Caco-2 (cell line): ENCODE measurements at regions not wholly inside any gene's neighbourhood (a gene's known extent, or its start where the extent isn't known, plus 50 kb on each side); places are given as distances from the start of the nearest gene placed in this dataset.
A peak's percentile ranks its signal among the peaks of the same experiment; 100 is the strongest.

Experiments
- BruUV-seq: library from RNA; stranded (reverse); fragments of 400-500 nt; replicated peaks from 2 replicates; lab custom pipeline; 2021; lab: Mats Ljungman, UMichigan
- CTCF ChIA-PET: fragments of 300-600 bp; sonication (Branson Sonifier 250); formaldehyde crosslinking; loops from one replicate; lab custom pipeline; 2022; ENCODE audit warnings: antibody characterized with exemption; lab: Charles Lee
- POLR2A ChIA-PET: fragments of 300-600 bp; sonication (Branson Sonifier 250); formaldehyde crosslinking; loops from one replicate; lab custom pipeline; 2022; ENCODE audit warnings: antibody characterized with exemption; lab: Charles Lee
- DNase-seq, 2 experiments: peaks; one replicate each; pipeline versions ENCODE4 v3.0.0 to v3.0.0-alpha.2; 2020 to 2022
- H3K27me3 ChIP-seq: replicated peaks from 2 replicates; pipeline ENCODE4 v1.6.0; 2011; ENCODE audit warnings: low read length; ENCODE audit not compliant: control insufficient read depth, insufficient read depth
- H3K36me3 ChIP-seq: 2 replicates; pipeline ENCODE4 v1.5.1; 2011; ENCODE audit warnings: low read length; ENCODE audit not compliant: control insufficient read depth, insufficient read depth
- H3K4me1 ChIP-seq: fragments of 250-450 bp; sonication (Bioruptor Pico); 2 replicates; pipeline ENCODE4 v1.5.1; 2020; ENCODE audit warnings: mild to moderate bottlenecking
- H3K4me3 ChIP-seq: 2 replicates; pipeline ENCODE4 v1.5.1; 2011; ENCODE audit warnings: low read depth, mild to moderate bottlenecking, control low read depth, low read length
- H3K9me3 ChIP-seq: fragments of 250-450 bp; sonication (Bioruptor Pico); 2 replicates; pipeline ENCODE4 v1.5.1; 2020; ENCODE audit warnings: mild to moderate bottlenecking, moderate library complexity
- H3K27ac Mint-ChIP-seq: one replicate; pipeline ENCODE4 v1.8.0; 2022; ENCODE audit warnings: mixed read lengths; ENCODE audit not compliant: unreplicated experiment
- H3K27me3 Mint-ChIP-seq: one replicate; pipeline ENCODE4 v1.8.0; 2022; ENCODE audit warnings: mixed read lengths; ENCODE audit not compliant: insufficient read depth, unreplicated experiment
- H3K36me3 Mint-ChIP-seq: one replicate; pipeline ENCODE4 v1.8.0; 2022; ENCODE audit warnings: mild to moderate bottlenecking, mixed read lengths; ENCODE audit not compliant: insufficient read depth, unreplicated experiment
- H3K4me1 Mint-ChIP-seq: one replicate; pipeline ENCODE4 v1.8.0; 2022; ENCODE audit warnings: low read depth, mixed read lengths; ENCODE audit not compliant: unreplicated experiment
- H3K4me3 Mint-ChIP-seq: one replicate; pipeline ENCODE4 v1.8.0; 2022; ENCODE audit warnings: mild to moderate bottlenecking, moderate library complexity, mixed read lengths; ENCODE audit not compliant: unreplicated experiment
- H3K9me3 Mint-ChIP-seq: one replicate; pipeline ENCODE4 v1.8.0; 2022; ENCODE audit warnings: mixed read lengths; ENCODE audit not compliant: unreplicated experiment
- intact Hi-C: fragments of 100-400 bp; cut with micrococcal nuclease; formaldehyde crosslinking; loops from one replicate; pipeline ENCODE4 v1.10.0; 2022; ENCODE audit not compliant: unreplicated experiment
- TF ChIP-seq, protein P1 (sequence below), 2 experiments: fragments of 200-600 bp in 1 of 2; IDR thresholded peaks; 1 replicate in 1 of 2; 2 replicates in 1 of 2; pipeline versions ENCODE4 v1.5.1 to v1.8.0; 2011 to 2022; ENCODE audit warnings: antibody characterized with exemption in 1 of 2, control low read depth in 1 of 2, inconsistent platforms in 1 of 2, low read depth in 1 of 2, low read length in 1 of 2, mild to moderate bottlenecking in 1 of 2, moderate library complexity in 1 of 2; ENCODE audit not compliant: insufficient read depth in 1 of 2, severe bottlenecking in 1 of 2, unreplicated experiment in 1 of 2

DNA sequence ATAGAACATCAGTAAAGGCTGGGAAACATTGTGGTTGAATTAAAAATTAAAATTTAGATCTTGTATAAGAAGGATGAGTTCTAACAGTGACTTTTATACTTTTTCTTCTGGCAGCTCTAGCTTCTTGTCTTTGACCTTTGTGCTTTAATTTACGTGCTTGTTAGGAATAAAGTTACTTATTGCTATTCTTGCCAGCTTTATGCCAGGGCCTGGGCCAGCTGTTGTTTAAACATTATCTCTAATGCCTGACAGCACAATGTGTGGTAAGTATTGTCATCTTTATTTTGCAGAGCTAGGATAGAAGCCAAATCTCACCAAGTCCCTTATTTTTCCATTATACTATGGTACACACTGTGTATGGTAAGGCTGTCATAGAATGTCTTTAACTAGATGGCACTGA lies 766.7 kb upstream of the GOLIM4 start:
- Mint-ChIP-seq H3K27me3 (no peaks in the 10 kb centered on the region), H3K4me3 (no peak overlapping the region), H3K4me1 (peaks cover 25% of the 10 kb centered on the region), H3K27ac (no peak overlapping the region), H3K36me3 (peaks cover 8% of the 10 kb centered on the region), H3K9me3 (peaks cover 10% of the 10 kb centered on the region)
- TF ChIP-seq, protein P1, sequence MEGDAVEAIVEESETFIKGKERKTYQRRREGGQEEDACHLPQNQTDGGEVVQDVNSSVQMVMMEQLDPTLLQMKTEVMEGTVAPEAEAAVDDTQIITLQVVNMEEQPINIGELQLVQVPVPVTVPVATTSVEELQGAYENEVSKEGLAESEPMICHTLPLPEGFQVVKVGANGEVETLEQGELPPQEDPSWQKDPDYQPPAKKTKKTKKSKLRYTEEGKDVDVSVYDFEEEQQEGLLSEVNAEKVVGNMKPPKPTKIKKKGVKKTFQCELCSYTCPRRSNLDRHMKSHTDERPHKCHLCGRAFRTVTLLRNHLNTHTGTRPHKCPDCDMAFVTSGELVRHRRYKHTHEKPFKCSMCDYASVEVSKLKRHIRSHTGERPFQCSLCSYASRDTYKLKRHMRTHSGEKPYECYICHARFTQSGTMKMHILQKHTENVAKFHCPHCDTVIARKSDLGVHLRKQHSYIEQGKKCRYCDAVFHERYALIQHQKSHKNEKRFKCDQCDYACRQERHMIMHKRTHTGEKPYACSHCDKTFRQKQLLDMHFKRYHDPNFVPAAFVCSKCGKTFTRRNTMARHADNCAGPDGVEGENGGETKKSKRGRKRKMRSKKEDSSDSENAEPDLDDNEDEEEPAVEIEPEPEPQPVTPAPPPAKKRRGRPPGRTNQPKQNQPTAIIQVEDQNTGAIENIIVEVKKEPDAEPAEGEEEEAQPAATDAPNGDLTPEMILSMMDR (IDR thresholded peaks at IDR 0.05; ENCODE audit: insufficient read depth in 1 of 2, low read depth in 1 of 2, low read length in 1 of 2, severe bottlenecking in 1 of 2, unreplicated experiment in 1 of 2), result no peak
- no TSS peak for BruUV-seq
- Histone ChIP-seq H3K4me1 (peaks cover 63% of the 10 kb centered on the region), H3K4me3 (no peak overlapping the region), H3K27me3 (no peaks in the 10 kb centered on the region), H3K9me3 (no peaks in the 10 kb centered on the region; the same call in 1 of the 2 replicates), H3K36me3 (no peaks in the 10 kb centered on the region)
- intact Hi-C loops, result loop anchor here (10.0 kb wide), 2 partner anchors 222 to 802 kb away; partner anchors contain the start of gene MECOM
- DNase-seq, result no peak
- ChIA-PET CTCF (no interaction called here), POLR2A (no interaction called here)

DNA sequence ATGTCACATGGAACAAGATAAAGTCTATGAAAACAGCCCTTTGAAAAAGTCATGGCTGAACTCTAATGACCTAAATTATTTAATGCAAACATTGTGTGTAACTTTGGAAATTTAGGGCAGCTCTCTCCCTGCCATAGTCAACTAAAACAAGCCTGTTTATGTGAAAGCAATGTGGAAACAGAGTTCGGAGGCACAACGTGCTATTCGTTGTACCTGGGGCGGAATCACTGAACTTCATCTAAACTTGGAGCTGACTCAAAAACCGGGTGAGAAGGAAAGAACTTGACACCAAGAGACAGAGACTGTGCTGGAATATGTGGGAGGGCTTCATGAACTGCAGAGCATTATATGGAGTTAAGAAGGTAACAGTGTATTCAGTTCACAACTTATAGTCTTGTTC lies 764.9 kb upstream of the GOLIM4 start:
- TF ChIP-seq, protein P1 (IDR thresholded peaks at IDR 0.05; ENCODE audit: insufficient read depth in 1 of 2, low read depth in 1 of 2, low read length in 1 of 2, severe bottlenecking in 1 of 2, unreplicated experiment in 1 of 2), result no peak
- Mint-ChIP-seq H3K27ac (no peak overlapping the region), H3K4me1 (peaks cover 15% of the 10 kb centered on the region), H3K9me3 (peaks cover 24% of the 10 kb centered on the region), H3K4me3 (no peak overlapping the region), H3K27me3 (no peaks in the 10 kb centered on the region), H3K36me3 (peaks cover 8% of the 10 kb centered on the region)
- ChIA-PET POLR2A (no interaction called here), CTCF (no interaction called here)
- H3K27me3 ChIP-seq, result no peaks in the 10 kb centered on the region
- intact Hi-C loops, result loop anchor here (10.0 kb wide), 2 partner anchors 224 to 804 kb away; partner anchors contain the start of gene MECOM
- no peaks in the 10 kb centered on the region for H3K36me3 ChIP-seq
- H3K9me3 ChIP-seq, result peaks cover 6% of the 10 kb centered on the region; the same call in 1 of the 2 replicates
- no peak for DNase-seq
- no TSS peak for BruUV-seq
- no peak overlapping the region for H3K4me3 ChIP-seq
- H3K4me1 ChIP-seq, result peaks cover 47% of the 10 kb centered on the region

DNA sequence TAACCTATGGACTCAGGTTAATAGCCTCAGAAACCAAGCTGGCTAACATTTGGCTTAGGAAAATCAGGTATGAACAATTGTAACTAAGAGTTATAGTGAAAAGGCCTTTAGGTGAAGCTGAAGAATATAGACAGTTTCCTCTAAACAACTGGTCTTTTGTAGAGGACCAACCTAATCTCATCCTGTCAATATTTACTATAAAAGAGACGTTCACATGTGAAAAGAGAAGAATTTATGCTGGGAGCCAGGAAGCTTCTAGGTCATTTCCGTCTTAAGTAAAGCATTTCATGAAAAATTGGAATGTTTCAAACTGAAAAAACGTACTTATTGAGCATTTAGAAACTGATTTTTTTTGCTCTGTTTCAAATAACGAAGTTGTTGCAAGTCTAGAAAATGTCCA lies 764.3 kb upstream of the GOLIM4 start:
- POLR2A ChIA-PET, result no interaction called here
- H3K4me3 Mint-ChIP-seq, result no peak overlapping the region

More for the DNA sequence above, 764.3 kb upstream of the GOLIM4 start:
- Mint-ChIP-seq H3K36me3 (peaks cover 8% of the 10 kb centered on the region), H3K27ac (peak overlapping the region; percentile 57), H3K4me1 (peaks cover 15% of the 10 kb centered on the region), H3K9me3 (peaks cover 25% of the 10 kb centered on the region), H3K27me3 (no peaks in the 10 kb centered on the region)
- no TSS peak for BruUV-seq
- Histone ChIP-seq H3K9me3 (peaks cover 6% of the 10 kb centered on the region; the same call in 1 of the 2 replicates), H3K4me3 (no peak overlapping the region), H3K4me1 (peaks cover 42% of the 10 kb centered on the region), H3K27me3 (no peaks in the 10 kb centered on the region), H3K36me3 (no peaks in the 10 kb centered on the region)
- CTCF ChIA-PET, result no interaction called here
- DNase-seq, result no peak
- TF ChIP-seq, protein P1 (IDR thresholded peaks at IDR 0.05; ENCODE audit: insufficient read depth in 1 of 2, low read depth in 1 of 2, low read length in 1 of 2, severe bottlenecking in 1 of 2, unreplicated experiment in 1 of 2), result no peak
- intact Hi-C loops, result loop anchor here (10.0 kb wide), 2 partner anchors 225 to 805 kb away; partner anchors contain the start of gene MECOM
